WTC11 (cell line): ENCODE measurements at regions not wholly inside any gene's neighbourhood (a gene's known extent, or its start where the extent isn't known, plus 50 kb on each side); places are given as distances from the start of the nearest gene placed in this dataset.

ENCODE experiments used
- ATAC-seq: fragments of 200-7000 bp; cut with Tn5 transposase; 2 replicates; pipeline ENCODE4 v1.10.0; 2021; ENCODE audit warnings: mild to moderate bottlenecking, moderate library complexity
- CTCF ChIA-PET: fragments of 300-600 bp; sonication (Branson Sonifier 250); formaldehyde crosslinking; loops from one replicate; lab custom pipeline; 2021; ENCODE audit warnings: antibody characterized with exemption; lab: Charles Lee
- POLR2A ChIA-PET: fragments of 350-600 bp; sonication (Branson Sonifier 250); formaldehyde crosslinking; loops from one replicate; lab custom pipeline; 2021; ENCODE audit warnings: antibody characterized with exemption; lab: Charles Lee
- DNase-seq: peaks from one replicate; pipeline ENCODE4 v3.0.0; 2021; ENCODE audit warnings: low spot score
- H3K27ac Mint-ChIP-seq: 2 replicates; pipeline ENCODE4 v1.8.0; 2021; ENCODE audit warnings: mixed read lengths
- H3K27me3 Mint-ChIP-seq: 2 replicates; pipeline ENCODE4 v1.8.0; 2021; ENCODE audit warnings: low read depth, mild to moderate bottlenecking, moderate library complexity, mixed read lengths
- H3K36me3 Mint-ChIP-seq: 2 replicates; pipeline ENCODE4 v1.8.0; 2021; ENCODE audit warnings: mixed read lengths
- H3K4me1 Mint-ChIP-seq: 2 replicates; pipeline ENCODE4 v1.8.0; 2022; ENCODE audit warnings: mixed read lengths
- H3K4me3 Mint-ChIP-seq: 2 replicates; pipeline ENCODE4 v1.8.0; 2021; ENCODE audit warnings: mild to moderate bottlenecking, moderate library complexity, mixed read lengths
- H3K9me3 Mint-ChIP-seq: 2 replicates; pipeline ENCODE4 v1.8.0; 2021; ENCODE audit warnings: mixed read lengths
- CBFB ChIP-seq: sonication (generic); formaldehyde crosslinking; IDR thresholded peaks from 2 replicates; pipeline ENCODE4 v1.8.1; 2022; ENCODE audit warnings: mild to moderate bottlenecking, low read depth, missing genetic modification reagents
- EMX1 ChIP-seq: fragments of 250-450 bp; sonication (Bioruptor Pico); IDR thresholded peaks from 2 replicates; pipeline ENCODE4 v1.8.0; 2021; ENCODE audit warnings: mild to moderate bottlenecking
- JAZF1 ChIP-seq: fragments of 250-450 bp; sonication (Bioruptor Pico); IDR thresholded peaks from 2 replicates; pipeline ENCODE4 v1.9.0; 2021; ENCODE audit warnings: moderate library complexity, mild to moderate bottlenecking, inconsistent platforms
- MYBL2 ChIP-seq: sonication (generic); formaldehyde crosslinking; IDR thresholded peaks from 2 replicates; pipeline ENCODE4 v1.8.1; 2023; ENCODE audit warnings: mild to moderate bottlenecking, moderate library complexity, missing genetic modification reagents
- SP1 ChIP-seq: sonication (generic); formaldehyde crosslinking; conservative IDR thresholded peaks from 2 replicates; pipeline ENCODE4 v1.8.1; 2022; ENCODE audit warnings: missing genetic modification reagents
- TCF7 ChIP-seq: sonication (generic); formaldehyde crosslinking; IDR thresholded peaks from 2 replicates; pipeline ENCODE4 v1.8.0; 2022; ENCODE audit warnings: mild to moderate bottlenecking, low read depth, missing genetic modification reagents, moderate library complexity
- TP53 ChIP-seq: sonication (generic); formaldehyde crosslinking; IDR thresholded peaks from 2 replicates; pipeline ENCODE4 v1.8.1; 2023; ENCODE audit warnings: mild to moderate bottlenecking, missing genetic modification reagents
- ZNF138 ChIP-seq: sonication (generic); formaldehyde crosslinking; conservative IDR thresholded peaks from 2 replicates; pipeline ENCODE4 v1.8.1; 2022; ENCODE audit warnings: mild to moderate bottlenecking, moderate library complexity, missing genetic modification reagents
- ZNF219 ChIP-seq: sonication (generic); formaldehyde crosslinking; IDR thresholded peaks from 2 replicates; pipeline ENCODE4 v1.8.0; 2023; ENCODE audit warnings: missing genetic modification reagents, mild to moderate bottlenecking, borderline replicate concordance
- ZNF317 ChIP-seq: sonication (generic); formaldehyde crosslinking; IDR thresholded peaks from 2 replicates; pipeline ENCODE4 v1.8.1; 2023; ENCODE audit warnings: low read depth, mild to moderate bottlenecking, moderate library complexity, missing genetic modification reagents, borderline replicate concordance
- TF ChIP-seq, protein P1 (sequence below): sonication (generic); formaldehyde crosslinking; IDR thresholded peaks from 2 replicates; pipeline ENCODE4 v1.8.1; 2023; ENCODE audit warnings: mild to moderate bottlenecking, missing genetic modification reagents
- TF ChIP-seq, protein P2 (sequence below): sonication (generic); formaldehyde crosslinking; IDR thresholded peaks from 2 replicates; pipeline ENCODE4 v1.8.0; 2022; ENCODE audit warnings: missing genetic modification reagents
- TF ChIP-seq, protein P3 (sequence below): sonication (generic); formaldehyde crosslinking; IDR thresholded peaks from 2 replicates; pipeline ENCODE4 v1.8.1; 2022; ENCODE audit warnings: low read depth, missing genetic modification reagents, borderline replicate concordance
- TF ChIP-seq, protein P4 (sequence below): fragments of 250-450 bp; sonication (Bioruptor Pico); IDR thresholded peaks from 2 replicates; pipeline ENCODE4 v1.9.0; 2021; ENCODE audit warnings: mild to moderate bottlenecking
- TF ChIP-seq, protein P5 (sequence below): fragments of 250-450 bp; sonication (Bioruptor Pico); IDR thresholded peaks from 2 replicates; pipeline ENCODE4 v1.9.0; 2021; ENCODE audit warnings: moderate library complexity, mild to moderate bottlenecking, inconsistent platforms, borderline replicate concordance
- TF ChIP-seq, protein P6 (sequence below): sonication (generic); formaldehyde crosslinking; IDR thresholded peaks from 2 replicates; pipeline ENCODE4 v1.8.1; 2023; ENCODE audit warnings: mild to moderate bottlenecking, missing genetic modification reagents
- TF ChIP-seq, protein P7 (sequence below): sonication (generic); formaldehyde crosslinking; IDR thresholded peaks from 2 replicates; pipeline ENCODE4 v1.8.0; 2023; ENCODE audit warnings: missing genetic modification reagents, mild to moderate bottlenecking, borderline replicate concordance
- TF ChIP-seq, protein P8 (sequence below): sonication (generic); formaldehyde crosslinking; IDR thresholded peaks from 2 replicates; pipeline ENCODE4 v1.8.1; 2023; ENCODE audit warnings: mild to moderate bottlenecking, missing genetic modification reagents, moderate library complexity

DNA sequence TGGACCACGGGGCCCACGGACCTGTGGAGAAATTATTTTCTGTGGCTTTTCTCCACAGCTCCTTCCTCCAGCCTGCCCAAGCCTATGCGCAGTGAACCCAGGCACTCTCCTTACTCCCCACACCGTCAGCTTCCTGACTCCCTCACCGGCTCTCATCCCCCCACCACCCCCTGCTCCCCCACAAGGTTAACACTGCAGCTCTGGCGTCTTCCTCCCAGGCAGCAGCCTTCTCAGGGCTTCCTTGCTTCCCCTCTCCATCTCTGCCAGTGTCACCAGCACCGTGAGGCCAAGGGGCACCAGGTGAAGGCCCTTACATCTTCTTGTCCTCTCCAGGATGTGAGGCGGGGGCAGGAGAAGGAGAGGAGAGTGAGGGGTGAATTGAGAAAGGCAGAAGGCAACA, 168.3 kb upstream of the TLE3 start (continued):
- TF ChIP-seq, protein P1, sequence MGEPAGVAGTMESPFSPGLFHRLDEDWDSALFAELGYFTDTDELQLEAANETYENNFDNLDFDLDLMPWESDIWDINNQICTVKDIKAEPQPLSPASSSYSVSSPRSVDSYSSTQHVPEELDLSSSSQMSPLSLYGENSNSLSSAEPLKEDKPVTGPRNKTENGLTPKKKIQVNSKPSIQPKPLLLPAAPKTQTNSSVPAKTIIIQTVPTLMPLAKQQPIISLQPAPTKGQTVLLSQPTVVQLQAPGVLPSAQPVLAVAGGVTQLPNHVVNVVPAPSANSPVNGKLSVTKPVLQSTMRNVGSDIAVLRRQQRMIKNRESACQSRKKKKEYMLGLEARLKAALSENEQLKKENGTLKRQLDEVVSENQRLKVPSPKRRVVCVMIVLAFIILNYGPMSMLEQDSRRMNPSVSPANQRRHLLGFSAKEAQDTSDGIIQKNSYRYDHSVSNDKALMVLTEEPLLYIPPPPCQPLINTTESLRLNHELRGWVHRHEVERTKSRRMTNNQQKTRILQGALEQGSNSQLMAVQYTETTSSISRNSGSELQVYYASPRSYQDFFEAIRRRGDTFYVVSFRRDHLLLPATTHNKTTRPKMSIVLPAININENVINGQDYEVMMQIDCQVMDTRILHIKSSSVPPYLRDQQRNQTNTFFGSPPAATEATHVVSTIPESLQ (CRISPR knock-in tag) = no peak
- no peak for TF ChIP-seq SP1 (CRISPR knock-in tag)
- TF ChIP-seq, protein P2, sequence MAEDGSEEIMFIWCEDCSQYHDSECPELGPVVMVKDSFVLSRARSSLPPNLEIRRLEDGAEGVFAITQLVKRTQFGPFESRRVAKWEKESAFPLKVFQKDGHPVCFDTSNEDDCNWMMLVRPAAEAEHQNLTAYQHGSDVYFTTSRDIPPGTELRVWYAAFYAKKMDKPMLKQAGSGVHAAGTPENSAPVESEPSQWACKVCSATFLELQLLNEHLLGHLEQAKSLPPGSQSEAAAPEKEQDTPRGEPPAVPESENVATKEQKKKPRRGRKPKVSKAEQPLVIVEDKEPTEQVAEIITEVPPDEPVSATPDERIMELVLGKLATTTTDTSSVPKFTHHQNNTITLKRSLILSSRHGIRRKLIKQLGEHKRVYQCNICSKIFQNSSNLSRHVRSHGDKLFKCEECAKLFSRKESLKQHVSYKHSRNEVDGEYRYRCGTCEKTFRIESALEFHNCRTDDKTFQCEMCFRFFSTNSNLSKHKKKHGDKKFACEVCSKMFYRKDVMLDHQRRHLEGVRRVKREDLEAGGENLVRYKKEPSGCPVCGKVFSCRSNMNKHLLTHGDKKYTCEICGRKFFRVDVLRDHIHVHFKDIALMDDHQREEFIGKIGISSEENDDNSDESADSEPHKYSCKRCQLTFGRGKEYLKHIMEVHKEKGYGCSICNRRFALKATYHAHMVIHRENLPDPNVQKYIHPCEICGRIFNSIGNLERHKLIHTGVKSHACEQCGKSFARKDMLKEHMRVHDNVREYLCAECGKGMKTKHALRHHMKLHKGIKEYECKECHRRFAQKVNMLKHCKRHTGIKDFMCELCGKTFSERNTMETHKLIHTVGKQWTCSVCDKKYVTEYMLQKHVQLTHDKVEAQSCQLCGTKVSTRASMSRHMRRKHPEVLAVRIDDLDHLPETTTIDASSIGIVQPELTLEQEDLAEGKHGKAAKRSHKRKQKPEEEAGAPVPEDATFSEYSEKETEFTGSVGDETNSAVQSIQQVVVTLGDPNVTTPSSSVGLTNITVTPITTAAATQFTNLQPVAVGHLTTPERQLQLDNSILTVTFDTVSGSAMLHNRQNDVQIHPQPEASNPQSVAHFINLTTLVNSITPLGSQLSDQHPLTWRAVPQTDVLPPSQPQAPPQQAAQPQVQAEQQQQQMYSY (CRISPR knock-in tag) = no peak

DNA sequence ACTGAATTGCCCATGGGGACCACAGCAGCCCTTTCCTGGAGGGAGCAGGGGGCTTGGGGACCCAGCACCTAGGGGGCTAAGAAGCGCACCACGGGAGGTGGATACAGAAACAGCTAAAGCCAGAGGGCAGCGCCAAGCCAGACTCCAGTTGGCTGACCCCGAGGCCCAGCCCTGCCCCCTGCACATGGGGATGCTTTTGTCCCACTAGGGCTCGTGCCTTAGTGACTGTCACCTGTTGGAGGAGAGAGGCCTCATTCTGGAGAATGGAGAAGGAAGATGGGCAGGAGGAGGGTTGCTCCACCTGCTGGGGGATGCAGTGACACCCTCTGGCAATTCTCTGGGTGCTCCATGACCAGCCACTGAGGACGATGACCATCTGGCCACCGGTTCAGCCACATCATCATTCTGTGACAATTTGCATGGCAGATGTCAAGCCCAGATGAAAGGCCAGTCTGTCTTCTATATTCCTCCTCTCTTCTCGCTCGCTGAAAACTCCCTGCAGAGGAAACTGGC, 167.8 kb upstream of the TLE3 start:
- DNase-seq = no peak
- CTCF ChIA-PET = interaction anchor here (1.1 kb wide), 1 partner anchor 764 kb away, joined by 3 read pairs; no protein-coding TSS in a partner anchor
- TF ChIP-seq ZNF138 (no peak), ZNF219 (CRISPR knock-in tag) (no peak), MYBL2 (CRISPR knock-in tag) (no peak), ZNF317 (CRISPR knock-in tag) (no peak), EMX1 (no peak), TCF7 (CRISPR knock-in tag) (no peak), TP53 (no peak), CBFB (CRISPR knock-in tag) (no peak), JAZF1 (no peak)
- TF ChIP-seq, protein P3, sequence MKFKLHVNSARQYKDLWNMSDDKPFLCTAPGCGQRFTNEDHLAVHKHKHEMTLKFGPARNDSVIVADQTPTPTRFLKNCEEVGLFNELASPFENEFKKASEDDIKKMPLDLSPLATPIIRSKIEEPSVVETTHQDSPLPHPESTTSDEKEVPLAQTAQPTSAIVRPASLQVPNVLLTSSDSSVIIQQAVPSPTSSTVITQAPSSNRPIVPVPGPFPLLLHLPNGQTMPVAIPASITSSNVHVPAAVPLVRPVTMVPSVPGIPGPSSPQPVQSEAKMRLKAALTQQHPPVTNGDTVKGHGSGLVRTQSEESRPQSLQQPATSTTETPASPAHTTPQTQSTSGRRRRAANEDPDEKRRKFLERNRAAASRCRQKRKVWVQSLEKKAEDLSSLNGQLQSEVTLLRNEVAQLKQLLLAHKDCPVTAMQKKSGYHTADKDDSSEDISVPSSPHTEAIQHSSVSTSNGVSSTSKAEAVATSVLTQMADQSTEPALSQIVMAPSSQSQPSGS (CRISPR knock-in tag) = no peak
- TF ChIP-seq, protein P4, sequence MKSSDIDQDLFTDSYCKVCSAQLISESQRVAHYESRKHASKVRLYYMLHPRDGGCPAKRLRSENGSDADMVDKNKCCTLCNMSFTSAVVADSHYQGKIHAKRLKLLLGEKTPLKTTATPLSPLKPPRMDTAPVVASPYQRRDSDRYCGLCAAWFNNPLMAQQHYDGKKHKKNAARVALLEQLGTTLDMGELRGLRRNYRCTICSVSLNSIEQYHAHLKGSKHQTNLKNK = no peak
- TF ChIP-seq, protein P5, sequence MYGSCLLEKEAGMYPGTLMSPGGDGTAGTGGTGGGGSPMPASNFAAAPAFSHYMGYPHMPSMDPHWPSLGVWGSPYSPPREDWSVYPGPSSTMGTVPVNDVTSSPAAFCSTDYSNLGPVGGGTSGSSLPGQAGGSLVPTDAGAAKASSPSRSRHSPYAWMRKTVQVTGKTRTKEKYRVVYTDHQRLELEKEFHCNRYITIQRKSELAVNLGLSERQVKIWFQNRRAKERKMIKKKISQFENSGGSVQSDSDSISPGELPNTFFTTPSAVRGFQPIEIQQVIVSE = no peak
- TF ChIP-seq, protein P6, sequence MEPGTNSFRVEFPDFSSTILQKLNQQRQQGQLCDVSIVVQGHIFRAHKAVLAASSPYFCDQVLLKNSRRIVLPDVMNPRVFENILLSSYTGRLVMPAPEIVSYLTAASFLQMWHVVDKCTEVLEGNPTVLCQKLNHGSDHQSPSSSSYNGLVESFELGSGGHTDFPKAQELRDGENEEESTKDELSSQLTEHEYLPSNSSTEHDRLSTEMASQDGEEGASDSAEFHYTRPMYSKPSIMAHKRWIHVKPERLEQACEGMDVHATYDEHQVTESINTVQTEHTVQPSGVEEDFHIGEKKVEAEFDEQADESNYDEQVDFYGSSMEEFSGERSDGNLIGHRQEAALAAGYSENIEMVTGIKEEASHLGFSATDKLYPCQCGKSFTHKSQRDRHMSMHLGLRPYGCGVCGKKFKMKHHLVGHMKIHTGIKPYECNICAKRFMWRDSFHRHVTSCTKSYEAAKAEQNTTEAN (CRISPR knock-in tag) = no peak
- TF ChIP-seq, protein P7, sequence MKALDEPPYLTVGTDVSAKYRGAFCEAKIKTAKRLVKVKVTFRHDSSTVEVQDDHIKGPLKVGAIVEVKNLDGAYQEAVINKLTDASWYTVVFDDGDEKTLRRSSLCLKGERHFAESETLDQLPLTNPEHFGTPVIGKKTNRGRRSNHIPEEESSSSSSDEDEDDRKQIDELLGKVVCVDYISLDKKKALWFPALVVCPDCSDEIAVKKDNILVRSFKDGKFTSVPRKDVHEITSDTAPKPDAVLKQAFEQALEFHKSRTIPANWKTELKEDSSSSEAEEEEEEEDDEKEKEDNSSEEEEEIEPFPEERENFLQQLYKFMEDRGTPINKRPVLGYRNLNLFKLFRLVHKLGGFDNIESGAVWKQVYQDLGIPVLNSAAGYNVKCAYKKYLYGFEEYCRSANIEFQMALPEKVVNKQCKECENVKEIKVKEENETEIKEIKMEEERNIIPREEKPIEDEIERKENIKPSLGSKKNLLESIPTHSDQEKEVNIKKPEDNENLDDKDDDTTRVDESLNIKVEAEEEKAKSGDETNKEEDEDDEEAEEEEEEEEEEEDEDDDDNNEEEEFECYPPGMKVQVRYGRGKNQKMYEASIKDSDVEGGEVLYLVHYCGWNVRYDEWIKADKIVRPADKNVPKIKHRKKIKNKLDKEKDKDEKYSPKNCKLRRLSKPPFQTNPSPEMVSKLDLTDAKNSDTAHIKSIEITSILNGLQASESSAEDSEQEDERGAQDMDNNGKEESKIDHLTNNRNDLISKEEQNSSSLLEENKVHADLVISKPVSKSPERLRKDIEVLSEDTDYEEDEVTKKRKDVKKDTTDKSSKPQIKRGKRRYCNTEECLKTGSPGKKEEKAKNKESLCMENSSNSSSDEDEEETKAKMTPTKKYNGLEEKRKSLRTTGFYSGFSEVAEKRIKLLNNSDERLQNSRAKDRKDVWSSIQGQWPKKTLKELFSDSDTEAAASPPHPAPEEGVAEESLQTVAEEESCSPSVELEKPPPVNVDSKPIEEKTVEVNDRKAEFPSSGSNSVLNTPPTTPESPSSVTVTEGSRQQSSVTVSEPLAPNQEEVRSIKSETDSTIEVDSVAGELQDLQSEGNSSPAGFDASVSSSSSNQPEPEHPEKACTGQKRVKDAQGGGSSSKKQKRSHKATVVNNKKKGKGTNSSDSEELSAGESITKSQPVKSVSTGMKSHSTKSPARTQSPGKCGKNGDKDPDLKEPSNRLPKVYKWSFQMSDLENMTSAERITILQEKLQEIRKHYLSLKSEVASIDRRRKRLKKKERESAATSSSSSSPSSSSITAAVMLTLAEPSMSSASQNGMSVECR (CRISPR knock-in tag) = no peak
- TF ChIP-seq, protein P8, sequence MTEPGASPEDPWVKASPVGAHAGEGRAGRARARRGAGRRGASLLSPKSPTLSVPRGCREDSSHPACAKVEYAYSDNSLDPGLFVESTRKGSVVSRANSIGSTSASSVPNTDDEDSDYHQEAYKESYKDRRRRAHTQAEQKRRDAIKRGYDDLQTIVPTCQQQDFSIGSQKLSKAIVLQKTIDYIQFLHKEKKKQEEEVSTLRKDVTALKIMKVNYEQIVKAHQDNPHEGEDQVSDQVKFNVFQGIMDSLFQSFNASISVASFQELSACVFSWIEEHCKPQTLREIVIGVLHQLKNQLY (CRISPR knock-in tag) = no peak
- no peaks in the 10 kb centered on the region for H3K36me3 Mint-ChIP-seq
- no peak overlapping the region for H3K27ac Mint-ChIP-seq
- no peak overlapping the region for H3K4me3 Mint-ChIP-seq
- H3K4me1 Mint-ChIP-seq = peaks cover 19% of the 10 kb centered on the region
- H3K27me3 Mint-ChIP-seq = peaks cover 4% of the 10 kb centered on the region; the same call in 1 of the 2 replicates
- no peaks in the 10 kb centered on the region for H3K9me3 Mint-ChIP-seq
- ATAC-seq = no peak
- POLR2A ChIA-PET = no interaction called here
